Testis (tissue), 2 donors: ENCODE measurements at regions not wholly inside any gene's neighbourhood (a gene's known extent, or its start where the extent isn't known, plus 50 kb on each side); places are given as distances from the start of the nearest gene placed in this dataset.

Source experiments
- POLR2A ChIP-seq: fragments of 450-650 bp; IDR thresholded peaks from one replicate; pipeline ENCODE4 v1.6.1; 2017; ENCODE audit warnings: antibody characterized with exemption, mild to moderate bottlenecking, moderate library complexity
- TF ChIP-seq, protein P1 (sequence below), 3 experiments: fragments of 450-650 bp in 2 of 3; fragments of 200-600 bp in 1 of 3; sonication (generic) in 1 of 3; IDR thresholded peaks; one replicate each; pipeline ENCODE4 v1.5.1; 2016 to 2019; ENCODE audit warnings: antibody characterized with exemption in 3 of 3, mild to moderate bottlenecking in 2 of 3, moderate library complexity in 1 of 3

DNA sequence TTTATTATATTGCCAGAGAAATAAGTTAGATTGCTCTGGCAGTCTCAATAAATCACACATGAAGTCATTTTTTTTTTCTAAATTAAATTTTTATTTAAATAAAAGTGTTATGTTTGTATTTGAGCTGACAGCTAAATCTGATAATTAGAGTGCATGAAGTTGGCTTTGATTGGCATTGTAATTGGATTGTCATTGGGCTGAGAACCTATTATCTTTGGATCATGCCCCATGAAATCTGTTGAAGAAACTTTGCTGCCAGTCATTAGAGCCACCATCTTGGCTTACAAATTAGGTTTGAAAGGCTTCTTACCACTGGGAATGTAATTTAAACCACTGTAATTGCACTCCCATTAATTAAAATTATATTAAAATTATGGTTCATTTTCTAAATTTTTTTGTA lies 507.9 kb upstream of the FANCL start:
- TF ChIP-seq, protein P1, sequence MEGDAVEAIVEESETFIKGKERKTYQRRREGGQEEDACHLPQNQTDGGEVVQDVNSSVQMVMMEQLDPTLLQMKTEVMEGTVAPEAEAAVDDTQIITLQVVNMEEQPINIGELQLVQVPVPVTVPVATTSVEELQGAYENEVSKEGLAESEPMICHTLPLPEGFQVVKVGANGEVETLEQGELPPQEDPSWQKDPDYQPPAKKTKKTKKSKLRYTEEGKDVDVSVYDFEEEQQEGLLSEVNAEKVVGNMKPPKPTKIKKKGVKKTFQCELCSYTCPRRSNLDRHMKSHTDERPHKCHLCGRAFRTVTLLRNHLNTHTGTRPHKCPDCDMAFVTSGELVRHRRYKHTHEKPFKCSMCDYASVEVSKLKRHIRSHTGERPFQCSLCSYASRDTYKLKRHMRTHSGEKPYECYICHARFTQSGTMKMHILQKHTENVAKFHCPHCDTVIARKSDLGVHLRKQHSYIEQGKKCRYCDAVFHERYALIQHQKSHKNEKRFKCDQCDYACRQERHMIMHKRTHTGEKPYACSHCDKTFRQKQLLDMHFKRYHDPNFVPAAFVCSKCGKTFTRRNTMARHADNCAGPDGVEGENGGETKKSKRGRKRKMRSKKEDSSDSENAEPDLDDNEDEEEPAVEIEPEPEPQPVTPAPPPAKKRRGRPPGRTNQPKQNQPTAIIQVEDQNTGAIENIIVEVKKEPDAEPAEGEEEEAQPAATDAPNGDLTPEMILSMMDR (IDR thresholded peaks at IDR 0.05) = no peak
- no peak for TF ChIP-seq POLR2A
